Stomach (tissue), 8 donors: ENCODE measurements at regions not wholly inside any gene's neighbourhood (a gene's known extent, or its start where the extent isn't known, plus 50 kb on each side); places are given as distances from the start of the nearest gene placed in this dataset.

Experiments used
- DNase-seq, 2 donors: peaks; one replicate each; pipeline versions ENCODE4 v3.0.0 to v3.0.0-alpha.2; 2013 to 2019
- H3K27ac ChIP-seq, 5 donors: fragments of 200-600 bp in 4 of 5; sonication (generic) in 4 of 5; one replicate each; pipeline ENCODE4 v1.5.1; 2013 to 2019; ENCODE audit warnings: mild to moderate bottlenecking in 1 of 5, moderate library complexity in 1 of 5
- H3K27me3 ChIP-seq, 3 donors: fragments of 200-600 bp; sonication (generic); one replicate each; pipeline ENCODE4 v1.5.1; 2017 to 2019; ENCODE audit warnings: mixed run types in 1 of 3
- H3K36me3 ChIP-seq, 4 donors: fragments of 200-600 bp; sonication (generic); 1 replicate in 3 of 4; 2 replicates in 1 of 4; pipeline ENCODE4 v1.5.1; 2016 to 2019
- H3K4me1 ChIP-seq, 4 donors: fragments of 200-600 bp; sonication (generic); one replicate each; pipeline ENCODE4 v1.5.1; 2016 to 2019
- H3K4me3 ChIP-seq, 4 donors: fragments of 200-600 bp; sonication (generic) in 3 of 4; one replicate each; pipeline ENCODE4 v1.5.1; 2016 to 2019; ENCODE audit warnings: mild to moderate bottlenecking in 1 of 4
- H3K9me3 ChIP-seq, 4 donors: fragments of 200-600 bp; sonication (generic); one replicate each; pipeline ENCODE4 v1.5.1; 2016 to 2019
- CTCF ChIP-seq, 7 experiments: fragments of 450-650 bp in 4 of 7; fragments of 200-600 bp in 3 of 7; sonication (generic) in 3 of 7; IDR thresholded peaks; one replicate each; pipeline ENCODE4 v1.5.1; 2016 to 2019; ENCODE audit warnings: antibody characterized with exemption in 7 of 7, control low read depth in 2 of 7, mild to moderate bottlenecking in 1 of 7
- EP300 ChIP-seq: sonication (generic); formaldehyde crosslinking; IDR thresholded peaks from one replicate; pipeline ENCODE4 v1.6.1; 2017; ENCODE audit warnings: antibody characterized with exemption
- POLR2A ChIP-seq, 4 donors: fragments of 450-650 bp; IDR thresholded peaks; one replicate each; pipeline ENCODE4 v1.6.1; 2016; ENCODE audit warnings: antibody characterized with exemption in 4 of 4, control low read depth in 2 of 4, mild to moderate bottlenecking in 1 of 4, moderate library complexity in 1 of 4
- POLR2AphosphoS5 ChIP-seq, 3 donors: sonication (generic); formaldehyde crosslinking; IDR thresholded peaks; one replicate each; pipeline ENCODE4 v1.6.1; 2016; ENCODE audit warnings: antibody characterized with exemption in 3 of 3
- WGBS, 5 donors: extraction: QIAGEN DNeasy Blood & Tissue Kit in 3 of 5; methylation state at CpG; one replicate each; pipeline versions ENCODE4 v1.1.5 to v1.1.7; 2013 to 2018; 5-methylcytosine and 5-hydroxymethylcytosine counted together
- intact Hi-C: fragments of 100-400 bp; cut with DNase I; formaldehyde crosslinking; loops from one replicate; pipeline ENCODE4 v1.15.1; 2023; ENCODE audit warnings: low total_unique reads
- donor health status: healthy with polysubstance abuse.
- donor health status: Bipolar disorder and iron deficiency.
- donor health status: healthy.

- Histone ChIP-seq H3K36me3 (no peaks in the 10 kb centered on the region), H3K4me3 (no peak overlapping the region), H3K4me1 (peaks cover 0 to 23% (median 7%) of the 10 kb centered on the region in 4 donors), H3K9me3 (no peaks in the 10 kb centered on the region), H3K27ac (no peak overlapping the region), H3K27me3 (no peaks in the 10 kb centered on the region)
- TF ChIP-seq CTCF (IDR thresholded peaks at IDR 0.05): no peak
- TF ChIP-seq POLR2A (IDR thresholded peaks at IDR 0.05): no peak
- no peak for TF ChIP-seq POLR2AphosphoS5 (IDR thresholded peaks at IDR 0.05)
- TF ChIP-seq EP300: no peak
- no peak for DNase-seq
- WGBS, 5 donors: 91 to 98% (median 94%) methylated on average over 3 of the region's 3 CpGs
- intact Hi-C loops: no loop called here
Measured at GRCh38 chr6:113655761-113656160, 201.4 kb upstream of the MARCKS start.

GRCh38 chr6:113659762-113660404 is 197.3 kb upstream of the MARCKS start:
- Histone ChIP-seq H3K9me3 (no peaks in the 10 kb centered on the region), H3K36me3 (no peaks in the 10 kb centered on the region), H3K27me3 (no peaks in the 10 kb centered on the region), H3K4me3 (no peak overlapping the region), H3K27ac (no peak overlapping the region), H3K4me1 (peaks cover 0 to 34% (median 4%) of the 10 kb centered on the region in 4 donors)
- no peak for DNase-seq
- TF ChIP-seq POLR2AphosphoS5 (IDR thresholded peaks at IDR 0.05) (no peak), CTCF (IDR thresholded peaks at IDR 0.05) (no peak), EP300 (no peak), POLR2A (IDR thresholded peaks at IDR 0.05) (no peak)
- intact Hi-C loops: no loop called here
- 83 to 93% (median 89%) methylated on average over 4 of the region's 4 CpGs for WGBS, 5 donors

GRCh38 chr6:113660819-113661218 is 196.3 kb upstream of the MARCKS start:
- intact Hi-C loops: no loop called here
- H3K4me1 ChIP-seq: peaks cover 0 to 33% (median 3%) of the 10 kb centered on the region in 4 donors
- H3K9me3 ChIP-seq: no peaks in the 10 kb centered on the region
- no peaks in the 10 kb centered on the region for H3K36me3 ChIP-seq
- H3K4me3 ChIP-seq: no peak overlapping the region
- no peak for DNase-seq
- no peak for TF ChIP-seq EP300
- TF ChIP-seq POLR2AphosphoS5 (IDR thresholded peaks at IDR 0.05): no peak
- no peak for TF ChIP-seq CTCF (IDR thresholded peaks at IDR 0.05)
- TF ChIP-seq POLR2A (IDR thresholded peaks at IDR 0.05): no peak
- WGBS, 5 donors: 69 to 89% (median 88%) methylated on average over 2 of the region's 2 CpGs
- no peak overlapping the region for H3K27ac ChIP-seq
- no peaks in the 10 kb centered on the region for H3K27me3 ChIP-seq

- intact Hi-C loops: no loop called here
Measured at GRCh38 chr6:113662093-113662665, 195.0 kb upstream of the MARCKS start.

More at GRCh38 chr6:113662093-113662665, 195.0 kb upstream of the MARCKS start:
- 59 to 77% (median 71%) methylated on average over 3 of the region's 3 CpGs for WGBS, 5 donors
- Histone ChIP-seq H3K27ac (no peak overlapping the region), H3K4me3 (no peak overlapping the region), H3K27me3 (no peaks in the 10 kb centered on the region), H3K36me3 (no peaks in the 10 kb centered on the region), H3K4me1 (peaks cover 0 to 33% (median 3%) of the 10 kb centered on the region in 4 donors), H3K9me3 (no peaks in the 10 kb centered on the region)
- DNase-seq: no peak
- TF ChIP-seq EP300: no peak
- TF ChIP-seq POLR2A (IDR thresholded peaks at IDR 0.05): no peak
- no peak for TF ChIP-seq POLR2AphosphoS5 (IDR thresholded peaks at IDR 0.05)
- no peak for TF ChIP-seq CTCF (IDR thresholded peaks at IDR 0.05)
